GM12801 (cell line): ENCODE measurements at regions not wholly inside any gene's neighbourhood (a gene's known extent, or its start where the extent isn't known, plus 50 kb on each side); places are given as distances from the start of the nearest gene placed in this dataset.

Source experiments
- TF ChIP-seq, protein P1 (sequence below): IDR thresholded peaks from one replicate; pipeline ENCODE4 v1.5.1; 2011; ENCODE audit warnings: control low read depth; ENCODE audit not compliant: insufficient read length; ENCODE audit errors: extremely low read depth

DNA sequence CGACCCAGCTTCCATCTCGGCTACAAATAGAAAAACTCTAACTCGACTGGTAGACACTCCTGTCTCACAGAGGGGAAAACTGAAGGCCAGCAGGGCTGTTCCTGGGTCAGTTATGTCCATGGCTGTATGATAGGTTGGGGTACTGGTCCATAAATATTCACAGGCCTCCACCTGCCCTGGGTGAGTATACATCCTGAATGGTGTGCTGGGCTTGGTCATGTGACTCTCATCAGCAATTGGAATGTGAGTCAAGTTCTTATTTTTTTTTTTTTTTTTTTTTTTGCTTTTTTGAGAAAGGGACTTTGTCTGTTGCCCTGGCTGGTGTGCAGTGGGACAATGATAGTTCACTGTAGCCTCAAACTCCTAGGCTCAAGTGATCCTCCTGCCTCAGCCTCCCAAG lies 58.3 kb upstream of the NEK6 start:
- TF ChIP-seq, protein P1, sequence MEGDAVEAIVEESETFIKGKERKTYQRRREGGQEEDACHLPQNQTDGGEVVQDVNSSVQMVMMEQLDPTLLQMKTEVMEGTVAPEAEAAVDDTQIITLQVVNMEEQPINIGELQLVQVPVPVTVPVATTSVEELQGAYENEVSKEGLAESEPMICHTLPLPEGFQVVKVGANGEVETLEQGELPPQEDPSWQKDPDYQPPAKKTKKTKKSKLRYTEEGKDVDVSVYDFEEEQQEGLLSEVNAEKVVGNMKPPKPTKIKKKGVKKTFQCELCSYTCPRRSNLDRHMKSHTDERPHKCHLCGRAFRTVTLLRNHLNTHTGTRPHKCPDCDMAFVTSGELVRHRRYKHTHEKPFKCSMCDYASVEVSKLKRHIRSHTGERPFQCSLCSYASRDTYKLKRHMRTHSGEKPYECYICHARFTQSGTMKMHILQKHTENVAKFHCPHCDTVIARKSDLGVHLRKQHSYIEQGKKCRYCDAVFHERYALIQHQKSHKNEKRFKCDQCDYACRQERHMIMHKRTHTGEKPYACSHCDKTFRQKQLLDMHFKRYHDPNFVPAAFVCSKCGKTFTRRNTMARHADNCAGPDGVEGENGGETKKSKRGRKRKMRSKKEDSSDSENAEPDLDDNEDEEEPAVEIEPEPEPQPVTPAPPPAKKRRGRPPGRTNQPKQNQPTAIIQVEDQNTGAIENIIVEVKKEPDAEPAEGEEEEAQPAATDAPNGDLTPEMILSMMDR = no peak

DNA sequence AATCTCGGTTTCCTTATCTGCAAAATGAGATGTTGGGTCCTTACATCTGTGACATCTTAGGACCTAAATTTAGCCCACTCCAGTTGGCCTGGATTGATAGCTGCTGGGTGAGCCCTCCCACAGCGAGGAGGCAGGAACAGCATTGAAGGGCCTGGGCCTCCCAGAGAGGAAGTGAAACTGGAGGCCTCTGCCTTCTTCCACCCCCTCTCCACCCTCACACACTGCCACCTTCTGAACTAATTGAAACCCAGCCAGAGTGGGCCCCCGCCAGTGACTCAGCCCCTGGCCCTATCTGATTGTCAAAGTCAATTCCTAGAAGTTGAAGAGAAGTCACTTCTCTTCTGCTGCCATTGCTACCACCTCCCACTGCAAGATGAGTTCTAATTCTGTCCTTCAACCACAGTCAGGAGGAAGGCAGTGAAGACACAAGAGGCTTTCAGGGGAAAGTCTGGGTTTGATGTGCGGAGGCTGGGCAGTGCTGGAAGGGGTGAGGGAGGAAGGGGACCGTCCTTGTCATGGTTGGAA lies 55.2 kb upstream of the NEK6 start:
- TF ChIP-seq, protein P1 = no peak

- TF ChIP-seq, protein P1 = no peak
These were observed 51.9 kb upstream of the NEK6 start for GRCh38 chr9:124205686-124206352.

GRCh38 chr9:124206391-124206790 lies 51.4 kb upstream of the NEK6 start:
- TF ChIP-seq, protein P1 = no peak
